ENCODE measurements at regions not wholly inside any gene's neighbourhood (a gene's known extent, or its start where the extent isn't known, plus 50 kb on each side); places are given as distances from the start of the nearest gene placed in this dataset.

- peaks cover 16% of the 10 kb centered on the region for H3K27me3 Mint-ChIP-seq
- no peak overlapping the region for H3K4me3 Mint-ChIP-seq
- no peaks in the 10 kb centered on the region for H3K4me1 Mint-ChIP-seq
- no peaks in the 10 kb centered on the region for H3K36me3 Mint-ChIP-seq
- no peak overlapping the region for H3K27ac Mint-ChIP-seq
- peaks cover 6% of the 10 kb centered on the region for H3K9me3 Mint-ChIP-seq
Observed at GRCh38 chr7:155138204-155138603, 68.1 kb downstream of the HTR5A start.

- Mint-ChIP-seq H3K4me1 (no peaks in the 10 kb centered on the region), H3K27me3 (peaks cover 22% of the 10 kb centered on the region), H3K27ac (no peak overlapping the region), H3K9me3 (peaks cover 6% of the 10 kb centered on the region), H3K4me3 (no peak overlapping the region), H3K36me3 (no peaks in the 10 kb centered on the region)
Observed at GRCh38 chr7:155141562-155141961, 71.4 kb downstream of the HTR5A start.

GRCh38 chr7:155143381-155143780 lies 73.3 kb downstream of the HTR5A start:
- Mint-ChIP-seq H3K4me1 (no peaks in the 10 kb centered on the region), H3K27me3 (peaks cover 22% of the 10 kb centered on the region), H3K9me3 (no peaks in the 10 kb centered on the region), H3K4me3 (no peak overlapping the region), H3K27ac (no peak overlapping the region), H3K36me3 (no peaks in the 10 kb centered on the region)

GRCh38 chr7:155144371-155144770 lies 74.2 kb downstream of the HTR5A start:
- no peak overlapping the region for H3K27ac Mint-ChIP-seq
- H3K9me3 Mint-ChIP-seq = no peaks in the 10 kb centered on the region
- H3K4me3 Mint-ChIP-seq = no peak overlapping the region
- no peaks in the 10 kb centered on the region for H3K4me1 Mint-ChIP-seq
- H3K36me3 Mint-ChIP-seq = no peaks in the 10 kb centered on the region
- peaks cover 17% of the 10 kb centered on the region for H3K27me3 Mint-ChIP-seq

GRCh38 chr7:155145477-155146255 lies 75.5 kb downstream of the HTR5A start:
- Mint-ChIP-seq H3K4me1 (no peaks in the 10 kb centered on the region), H3K4me3 (no peak overlapping the region), H3K27ac (no peak overlapping the region), H3K27me3 (peaks cover 17% of the 10 kb centered on the region), H3K9me3 (no peaks in the 10 kb centered on the region), H3K36me3 (no peaks in the 10 kb centered on the region)

- no peaks in the 10 kb centered on the region for H3K4me1 Mint-ChIP-seq
- H3K27me3 Mint-ChIP-seq = peaks cover 10% of the 10 kb centered on the region
Observed at GRCh38 chr7:155147172-155147571, 77.0 kb downstream of the HTR5A start.

GRCh38 chr7:155147624-155148023 lies 77.5 kb downstream of the HTR5A start:
- H3K36me3 Mint-ChIP-seq = no peaks in the 10 kb centered on the region
- no peak overlapping the region for H3K4me3 Mint-ChIP-seq
- no peaks in the 10 kb centered on the region for H3K4me1 Mint-ChIP-seq
- no peak overlapping the region for H3K27ac Mint-ChIP-seq
- no peaks in the 10 kb centered on the region for H3K9me3 Mint-ChIP-seq
- H3K27me3 Mint-ChIP-seq = peaks cover 9% of the 10 kb centered on the region

More at GRCh38 chr7:155147172-155147571, 77.0 kb downstream of the HTR5A start:
- no peak overlapping the region for H3K4me3 Mint-ChIP-seq
- no peaks in the 10 kb centered on the region for H3K36me3 Mint-ChIP-seq
- no peak overlapping the region for H3K27ac Mint-ChIP-seq
- no peaks in the 10 kb centered on the region for H3K9me3 Mint-ChIP-seq

- Mint-ChIP-seq H3K27ac (no peak overlapping the region), H3K4me1 (no peaks in the 10 kb centered on the region), H3K9me3 (no peaks in the 10 kb centered on the region), H3K4me3 (no peak overlapping the region), H3K36me3 (no peaks in the 10 kb centered on the region), H3K27me3 (peaks cover 2% of the 10 kb centered on the region)
Observed at GRCh38 chr7:155153676-155154075, 83.6 kb downstream of the HTR5A start.

- H3K36me3 Mint-ChIP-seq = no peaks in the 10 kb centered on the region
- H3K27me3 Mint-ChIP-seq = peaks cover 2% of the 10 kb centered on the region
- H3K27ac Mint-ChIP-seq = no peak overlapping the region
- H3K9me3 Mint-ChIP-seq = no peaks in the 10 kb centered on the region
- no peaks in the 10 kb centered on the region for H3K4me1 Mint-ChIP-seq
- no peak overlapping the region for H3K4me3 Mint-ChIP-seq
Observed at GRCh38 chr7:155154586-155154985, 84.5 kb downstream of the HTR5A start.

- Mint-ChIP-seq H3K4me3 (no peak overlapping the region), H3K4me1 (no peaks in the 10 kb centered on the region), H3K27me3 (peaks cover 3% of the 10 kb centered on the region), H3K9me3 (no peaks in the 10 kb centered on the region), H3K36me3 (no peaks in the 10 kb centered on the region), H3K27ac (no peak overlapping the region)
Observed at GRCh38 chr7:155161690-155162089, 91.6 kb downstream of the HTR5A start.

GRCh38 chr7:155162422-155162821 lies 92.3 kb downstream of the HTR5A start:
- Mint-ChIP-seq H3K9me3 (no peaks in the 10 kb centered on the region), H3K27ac (no peak overlapping the region), H3K4me1 (no peaks in the 10 kb centered on the region), H3K4me3 (no peak overlapping the region), H3K36me3 (no peaks in the 10 kb centered on the region), H3K27me3 (peaks cover 3% of the 10 kb centered on the region)

GRCh38 chr7:155163696-155164095 lies 93.6 kb downstream of the HTR5A start:
- Mint-ChIP-seq H3K27ac (no peak overlapping the region), H3K9me3 (no peaks in the 10 kb centered on the region), H3K36me3 (no peaks in the 10 kb centered on the region), H3K4me1 (no peaks in the 10 kb centered on the region), H3K4me3 (no peak overlapping the region), H3K27me3 (peaks cover 3% of the 10 kb centered on the region)

GRCh38 chr7:155164316-155164715 lies 94.2 kb downstream of the HTR5A start:
- Mint-ChIP-seq H3K27ac (no peak overlapping the region), H3K36me3 (no peaks in the 10 kb centered on the region), H3K4me1 (no peaks in the 10 kb centered on the region), H3K9me3 (no peaks in the 10 kb centered on the region), H3K27me3 (peaks cover 3% of the 10 kb centered on the region), H3K4me3 (no peak overlapping the region)

- H3K36me3 Mint-ChIP-seq = no peaks in the 10 kb centered on the region
- no peaks in the 10 kb centered on the region for H3K4me1 Mint-ChIP-seq
- H3K27me3 Mint-ChIP-seq = peaks cover 5% of the 10 kb centered on the region
- H3K9me3 Mint-ChIP-seq = no peaks in the 10 kb centered on the region
- H3K27ac Mint-ChIP-seq = no peak overlapping the region
- no peak overlapping the region for H3K4me3 Mint-ChIP-seq
Observed at GRCh38 chr7:155166108-155166507, 96.0 kb downstream of the HTR5A start.

- Mint-ChIP-seq H3K9me3 (no peaks in the 10 kb centered on the region), H3K27ac (no peak overlapping the region), H3K4me3 (no peak overlapping the region), H3K36me3 (no peaks in the 10 kb centered on the region), H3K4me1 (no peaks in the 10 kb centered on the region), H3K27me3 (peaks cover 5% of the 10 kb centered on the region)
Observed at GRCh38 chr7:155166673-155167370, 96.7 kb downstream of the HTR5A start.

GRCh38 chr7:155167706-155168365 lies 97.7 kb downstream of the HTR5A start:
- Mint-ChIP-seq H3K27ac (no peak overlapping the region), H3K4me3 (no peak overlapping the region), H3K36me3 (no peaks in the 10 kb centered on the region)

More at GRCh38 chr7:155167706-155168365, 97.7 kb downstream of the HTR5A start:
- no peaks in the 10 kb centered on the region for H3K4me1 Mint-ChIP-seq
- H3K9me3 Mint-ChIP-seq = no peaks in the 10 kb centered on the region
- peaks cover 5% of the 10 kb centered on the region for H3K27me3 Mint-ChIP-seq

Data from activated naive CD4-positive, alpha-beta T cell treated with anti-CD3 and anti-CD28 coated beads, Interleukin-2, amount 50 U/mL, for 24 hours (primary cell).